ENCODE measurements at regions not wholly inside any gene's neighbourhood (a gene's known extent, or its start where the extent isn't known, plus 50 kb on each side); places are given as distances from the start of the nearest gene placed in this dataset.

DNA sequence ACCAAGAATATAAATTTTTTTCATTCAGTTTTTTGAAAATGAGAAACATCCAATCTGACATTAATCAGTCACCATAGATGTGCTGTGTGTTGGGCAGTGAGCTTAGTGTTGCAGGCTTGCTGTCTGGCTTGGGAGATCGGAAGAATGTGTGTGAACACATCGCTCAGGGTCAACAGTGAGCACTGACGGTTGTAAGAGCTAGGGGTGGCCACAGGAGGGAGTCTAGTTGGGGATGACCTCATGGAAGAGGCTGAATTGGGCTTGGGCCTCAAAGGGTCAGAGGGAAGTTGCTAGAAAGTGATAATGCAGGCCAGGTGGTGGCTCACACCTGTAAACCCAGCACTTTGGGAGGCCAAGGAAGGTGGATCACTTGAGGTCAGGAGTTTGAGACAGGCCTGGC lies 375.4 kb downstream of the DDX10 start:
- TF ChIP-seq, protein P1, sequence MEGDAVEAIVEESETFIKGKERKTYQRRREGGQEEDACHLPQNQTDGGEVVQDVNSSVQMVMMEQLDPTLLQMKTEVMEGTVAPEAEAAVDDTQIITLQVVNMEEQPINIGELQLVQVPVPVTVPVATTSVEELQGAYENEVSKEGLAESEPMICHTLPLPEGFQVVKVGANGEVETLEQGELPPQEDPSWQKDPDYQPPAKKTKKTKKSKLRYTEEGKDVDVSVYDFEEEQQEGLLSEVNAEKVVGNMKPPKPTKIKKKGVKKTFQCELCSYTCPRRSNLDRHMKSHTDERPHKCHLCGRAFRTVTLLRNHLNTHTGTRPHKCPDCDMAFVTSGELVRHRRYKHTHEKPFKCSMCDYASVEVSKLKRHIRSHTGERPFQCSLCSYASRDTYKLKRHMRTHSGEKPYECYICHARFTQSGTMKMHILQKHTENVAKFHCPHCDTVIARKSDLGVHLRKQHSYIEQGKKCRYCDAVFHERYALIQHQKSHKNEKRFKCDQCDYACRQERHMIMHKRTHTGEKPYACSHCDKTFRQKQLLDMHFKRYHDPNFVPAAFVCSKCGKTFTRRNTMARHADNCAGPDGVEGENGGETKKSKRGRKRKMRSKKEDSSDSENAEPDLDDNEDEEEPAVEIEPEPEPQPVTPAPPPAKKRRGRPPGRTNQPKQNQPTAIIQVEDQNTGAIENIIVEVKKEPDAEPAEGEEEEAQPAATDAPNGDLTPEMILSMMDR (IDR thresholded peaks at IDR 0.05), result peak; percentile 22; the same call in 1 of the 2 replicates
- TF ChIP-seq, protein P2, sequence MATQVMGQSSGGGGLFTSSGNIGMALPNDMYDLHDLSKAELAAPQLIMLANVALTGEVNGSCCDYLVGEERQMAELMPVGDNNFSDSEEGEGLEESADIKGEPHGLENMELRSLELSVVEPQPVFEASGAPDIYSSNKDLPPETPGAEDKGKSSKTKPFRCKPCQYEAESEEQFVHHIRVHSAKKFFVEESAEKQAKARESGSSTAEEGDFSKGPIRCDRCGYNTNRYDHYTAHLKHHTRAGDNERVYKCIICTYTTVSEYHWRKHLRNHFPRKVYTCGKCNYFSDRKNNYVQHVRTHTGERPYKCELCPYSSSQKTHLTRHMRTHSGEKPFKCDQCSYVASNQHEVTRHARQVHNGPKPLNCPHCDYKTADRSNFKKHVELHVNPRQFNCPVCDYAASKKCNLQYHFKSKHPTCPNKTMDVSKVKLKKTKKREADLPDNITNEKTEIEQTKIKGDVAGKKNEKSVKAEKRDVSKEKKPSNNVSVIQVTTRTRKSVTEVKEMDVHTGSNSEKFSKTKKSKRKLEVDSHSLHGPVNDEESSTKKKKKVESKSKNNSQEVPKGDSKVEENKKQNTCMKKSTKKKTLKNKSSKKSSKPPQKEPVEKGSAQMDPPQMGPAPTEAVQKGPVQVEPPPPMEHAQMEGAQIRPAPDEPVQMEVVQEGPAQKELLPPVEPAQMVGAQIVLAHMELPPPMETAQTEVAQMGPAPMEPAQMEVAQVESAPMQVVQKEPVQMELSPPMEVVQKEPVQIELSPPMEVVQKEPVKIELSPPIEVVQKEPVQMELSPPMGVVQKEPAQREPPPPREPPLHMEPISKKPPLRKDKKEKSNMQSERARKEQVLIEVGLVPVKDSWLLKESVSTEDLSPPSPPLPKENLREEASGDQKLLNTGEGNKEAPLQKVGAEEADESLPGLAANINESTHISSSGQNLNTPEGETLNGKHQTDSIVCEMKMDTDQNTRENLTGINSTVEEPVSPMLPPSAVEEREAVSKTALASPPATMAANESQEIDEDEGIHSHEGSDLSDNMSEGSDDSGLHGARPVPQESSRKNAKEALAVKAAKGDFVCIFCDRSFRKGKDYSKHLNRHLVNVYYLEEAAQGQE (IDR thresholded peaks at IDR 0.05; ENCODE audit: low read depth, low read length), result no peak
- TF ChIP-seq SMC3 (IDR thresholded peaks at IDR 0.05; ENCODE audit: low read depth, low read length), result 0 out of 2 replicates have a peak, but pooled peaks have one; percentile 11

Measured in SK-N-SH (cell line).